HG02870 (cell line): ENCODE measurements at regions not wholly inside any gene's neighbourhood (a gene's known extent, or its start where the extent isn't known, plus 50 kb on each side); places are given as distances from the start of the nearest gene placed in this dataset.

Source experiments
- ATAC-seq: cut with Tn5 transposase; IDR thresholded peaks from one replicate; pipeline ENCODE4 v1.9.1; 2021; ENCODE audit warnings: mild to moderate bottlenecking, moderate library complexity; ENCODE audit not compliant: unreplicated experiment

GRCh38 chr7:38069052-38069451, 109.0 kb upstream of the STARD3NL start:
- ATAC-seq: no peak

GRCh38 chr7:38070718-38071117, 107.3 kb upstream of the STARD3NL start:
- no peak for ATAC-seq

- no peak for ATAC-seq
Measured at GRCh38 chr7:38086857-38087256, 91.2 kb upstream of the STARD3NL start.

GRCh38 chr7:38102507-38102906, 75.5 kb upstream of the STARD3NL start:
- no peak for ATAC-seq

GRCh38 chr7:38105874-38106483, 72.1 kb upstream of the STARD3NL start:
- ATAC-seq: peak; percentile 49

- ATAC-seq: peak; percentile 85
Measured at GRCh38 chr7:38107486-38107893, 70.6 kb upstream of the STARD3NL start.

- ATAC-seq: no peak
Measured at GRCh38 chr7:38112075-38112474, 66.0 kb upstream of the STARD3NL start.

GRCh38 chr7:38120076-38120475, 58.0 kb upstream of the STARD3NL start:
- ATAC-seq: no peak

- no peak for ATAC-seq
Measured at GRCh38 chr7:38122501-38122900, 55.5 kb upstream of the STARD3NL start.

GRCh38 chr7:38123494-38123893, 54.6 kb upstream of the STARD3NL start:
- ATAC-seq: no peak

GRCh38 chr7:38127216-38128207, 50.5 kb upstream of the STARD3NL start:
- peak; percentile 74 for ATAC-seq
